Right ventricle myocardium superior (tissue), 1 donor: ENCODE measurements at regions not wholly inside any gene's neighbourhood (a gene's known extent, or its start where the extent isn't known, plus 50 kb on each side); places are given as distances from the start of the nearest gene placed in this dataset.
"Not testable (repeated sequence)": the region's sequence is repeated elsewhere in the genome, so short reads cannot be mapped to it uniquely, and the experiment has no call there.

Experiments used
- ATAC-seq: fragments of 200-7000 bp; cut with Tn5 transposase; one replicate; pipeline ENCODE4 v1.9.1; 2020; ENCODE audit warnings: mild to moderate bottlenecking; ENCODE audit not compliant: poor library complexity
- DNase-seq: peaks from one replicate; pipeline ENCODE4 v3.0.0-alpha.2; 2020
- intact Hi-C: fragments of 100-400 bp; cut with DNase I; formaldehyde crosslinking; loops from one replicate; pipeline ENCODE4 v1.11.2; 2022
- donor health status: DM: no; HTN: yes; CAD: no; lungs with severe emphysema.

- DNase-seq: no peak
- ATAC-seq: no peak
- intact Hi-C loops: no loop called here
Observed at GRCh38 chrX:150094375-150094774, 156.1 kb upstream of the EOLA2 start.

- intact Hi-C loops: no loop called here
- DNase-seq (no peak), ATAC-seq (no peak)
Observed at GRCh38 chrX:150094996-150095395, 156.7 kb upstream of the EOLA2 start.

DNA sequence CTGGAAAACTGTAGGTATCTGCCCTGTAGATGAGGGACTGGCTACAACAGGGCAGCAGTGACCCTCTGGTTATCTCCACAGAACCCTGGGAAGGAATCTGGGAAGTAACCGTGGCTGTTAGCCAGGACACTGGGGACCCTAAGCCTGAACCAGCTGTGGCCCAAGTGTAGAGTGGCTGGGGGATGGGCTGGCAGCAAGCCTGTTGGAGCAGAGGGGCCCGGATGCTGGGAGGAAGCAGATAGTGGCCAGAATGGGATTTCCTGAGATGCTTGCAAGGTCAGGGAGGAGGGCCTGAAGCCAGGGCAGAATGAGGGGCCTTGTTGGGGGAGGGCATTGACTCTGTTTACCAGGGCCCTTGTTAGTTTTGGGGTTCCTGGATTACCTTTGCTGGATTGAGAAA is 161.0 kb upstream of the EOLA2 start:
- DNase-seq: no peak
- intact Hi-C loops: no loop called here
- no peak for ATAC-seq

GRCh38 chrX:150100261-150100660 is 162.0 kb upstream of the EOLA2 start:
- no peak for ATAC-seq
- intact Hi-C loops: no loop called here
- no peak for DNase-seq

GRCh38 chrX:150118476-150118875 is 180.2 kb upstream of the EOLA2 start:
- ATAC-seq: no peak
- DNase-seq: no peak
- intact Hi-C loops: no loop called here

DNA sequence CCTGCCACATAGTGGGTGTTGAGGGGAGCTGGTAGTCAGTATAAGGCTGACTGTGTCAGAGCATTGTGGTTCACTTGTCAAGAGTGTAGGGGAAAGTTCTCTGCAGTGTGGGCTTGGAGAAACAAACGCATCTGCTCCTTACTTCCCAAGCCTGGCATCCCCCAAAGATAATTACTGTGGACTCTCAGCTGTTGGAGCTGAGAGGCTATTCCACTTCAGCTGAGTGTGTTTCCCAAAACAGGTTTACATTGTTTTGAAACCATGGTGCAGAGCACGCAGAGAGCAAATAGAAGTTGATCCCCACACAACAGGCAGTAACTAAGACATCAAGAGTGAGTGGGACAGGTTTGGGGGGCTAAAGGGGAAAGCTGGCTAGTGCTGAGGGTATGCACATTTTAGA is 181.0 kb upstream of the EOLA2 start:
- no peak for DNase-seq
- intact Hi-C loops: no loop called here
- ATAC-seq: peak; percentile 71

GRCh38 chrX:150125045-150125444 is 186.8 kb upstream of the EOLA2 start:
- ATAC-seq, intact Hi-C loops: not testable (repeated sequence)

GRCh38 chrX:150127216-150127615 is 188.9 kb upstream of the EOLA2 start:
- no peak for DNase-seq
- no peak for ATAC-seq
- intact Hi-C loops: no loop called here

More at GRCh38 chrX:150125045-150125444, 186.8 kb upstream of the EOLA2 start:
- DNase-seq: not testable (repeated sequence)

GRCh38 chrX:150143721-150144440 is 205.6 kb upstream of the EOLA2 start:
- DNase-seq: no peak
- no peak for ATAC-seq
- intact Hi-C loops: no loop called here

DNA sequence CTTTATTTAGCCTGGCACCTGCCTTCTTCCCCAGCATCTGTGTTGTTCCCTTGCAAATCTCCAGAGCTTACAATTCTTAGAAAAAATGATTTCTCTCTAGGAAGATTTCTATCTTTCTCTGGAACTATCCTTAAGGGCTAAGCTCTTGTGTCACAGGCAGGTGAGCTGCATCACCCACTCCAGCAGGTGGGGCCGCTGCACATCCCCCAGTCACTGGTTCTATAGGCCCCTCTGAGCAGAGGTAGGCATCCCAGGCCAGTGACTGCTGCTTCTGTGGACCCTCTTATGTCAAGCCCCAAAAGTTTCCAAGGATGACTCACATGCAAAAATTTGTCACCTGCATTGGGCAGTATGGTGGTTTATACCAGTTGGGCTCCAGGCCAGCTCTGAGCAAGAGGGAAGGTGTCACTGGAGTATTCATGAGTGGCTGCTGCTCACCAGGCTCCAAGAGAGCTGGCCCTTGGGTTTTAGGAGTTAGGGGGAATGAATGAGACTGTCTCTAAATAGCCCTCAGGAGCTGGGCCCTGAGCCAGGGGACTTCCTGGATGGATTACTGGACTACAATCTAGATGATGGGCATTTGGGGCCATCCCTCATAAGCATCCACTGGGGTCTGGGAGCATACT is 208.1 kb upstream of the EOLA2 start:
- ATAC-seq: no peak
- intact Hi-C loops: no loop called here

GRCh38 chrX:150148749-150149672 is 210.7 kb upstream of the EOLA2 start:
- ATAC-seq: no peak
- intact Hi-C loops: no loop called here

More for the DNA sequence above, 208.1 kb upstream of the EOLA2 start:
- DNase-seq: no peak

GRCh38 chrX:150150076-150150779 is 211.9 kb upstream of the EOLA2 start:
- no peak for ATAC-seq
- intact Hi-C loops: no loop called here
- DNase-seq: peak; percentile 43

More at GRCh38 chrX:150148749-150149672, 210.7 kb upstream of the EOLA2 start:
- DNase-seq: no peak

DNA sequence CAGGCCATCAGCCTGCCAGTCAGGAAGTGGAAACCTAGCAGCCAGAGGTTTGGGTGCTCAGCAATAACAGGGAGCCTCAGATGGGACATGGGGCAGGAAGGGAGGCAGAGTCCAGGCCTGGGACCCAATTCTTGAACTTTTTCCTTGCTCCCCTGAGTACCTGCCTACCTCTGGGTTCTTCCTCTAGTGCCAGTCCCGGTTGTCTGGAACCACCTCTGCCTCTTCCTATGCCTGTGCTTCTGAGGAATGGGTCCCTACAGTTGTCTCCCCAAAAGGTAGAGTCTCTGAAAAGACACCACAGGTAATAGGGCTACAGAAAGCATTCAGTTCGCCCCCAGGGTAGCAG is 212.4 kb upstream of the MAMLD1 start:
- DNase-seq: no peak
- ATAC-seq: no peak
- intact Hi-C loops: no loop called here

DNA sequence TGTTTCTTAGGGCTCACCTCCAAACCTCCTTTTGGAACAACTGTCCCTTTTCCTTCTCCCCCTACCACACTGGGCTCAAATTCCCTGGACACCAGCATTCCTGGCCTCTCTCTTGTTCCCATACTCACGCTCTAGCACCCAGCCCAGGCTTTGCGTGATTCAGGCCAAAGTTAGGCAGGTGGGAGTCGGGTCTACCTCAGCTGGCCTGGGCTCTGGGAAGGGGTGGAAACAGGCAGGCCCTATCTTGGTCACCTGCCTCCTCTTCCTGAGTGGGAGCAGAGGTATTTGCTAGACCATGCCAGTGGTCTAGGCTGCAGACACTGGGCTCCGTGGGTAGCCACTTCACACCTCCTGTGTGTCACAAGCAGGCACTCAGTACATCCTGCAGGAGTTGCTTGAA is 211.1 kb upstream of the MAMLD1 start:
- ATAC-seq: no peak
- no peak for DNase-seq
- intact Hi-C loops: no loop called here

DNA sequence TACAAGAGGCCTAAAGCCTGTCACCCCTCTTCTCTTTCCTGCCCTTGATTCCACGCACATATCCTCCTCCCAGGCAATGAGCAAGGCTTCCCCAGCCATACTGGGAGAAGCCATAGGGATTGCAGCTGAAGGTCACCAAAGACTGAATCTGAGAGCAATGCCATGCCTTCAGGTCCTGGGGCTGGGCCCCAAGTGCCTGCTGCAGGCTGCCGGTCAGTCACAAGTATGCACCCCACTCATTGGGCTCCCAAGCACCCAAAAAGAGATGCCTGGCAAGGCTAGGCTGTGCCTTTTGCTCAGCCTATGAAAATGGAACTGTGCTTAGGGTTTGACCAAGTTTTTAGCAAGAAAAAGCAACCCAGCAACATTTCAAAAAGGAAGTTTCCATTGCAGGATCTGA is 210.6 kb upstream of the MAMLD1 start:
- no peak for ATAC-seq
- DNase-seq: no peak
- intact Hi-C loops: no loop called here

DNA sequence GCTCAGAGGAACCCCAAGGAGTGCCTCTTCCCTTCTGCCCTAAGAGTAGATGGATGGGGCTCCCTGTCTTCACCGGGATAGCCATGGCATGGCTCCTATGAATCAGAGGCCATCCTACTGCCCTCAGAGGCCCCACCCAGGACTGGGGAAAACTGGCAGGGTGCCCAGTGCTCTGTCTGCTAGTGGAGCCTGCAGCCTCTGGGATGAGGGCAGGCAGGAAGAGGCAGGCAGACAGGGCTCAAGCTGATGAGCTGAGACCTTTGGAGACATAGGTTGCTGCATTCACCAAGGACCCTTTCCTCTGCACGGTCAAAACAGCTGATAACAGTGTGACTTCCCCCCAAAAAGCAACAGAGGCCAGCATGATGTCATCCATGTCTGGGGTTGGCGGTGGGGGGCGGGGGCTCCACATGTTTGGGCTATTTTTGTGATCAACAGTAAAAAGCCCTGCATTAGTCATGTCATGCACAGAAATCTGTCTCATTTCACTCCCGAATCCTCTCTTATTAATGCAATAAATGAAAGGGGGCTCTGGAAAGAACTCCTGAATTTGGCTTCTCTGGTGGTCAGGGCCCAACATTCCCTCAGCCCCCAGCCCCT is 207.6 kb upstream of the MAMLD1 start:
- intact Hi-C loops: no loop called here
- ATAC-seq (no peak), DNase-seq (peak; percentile 42)

DNA sequence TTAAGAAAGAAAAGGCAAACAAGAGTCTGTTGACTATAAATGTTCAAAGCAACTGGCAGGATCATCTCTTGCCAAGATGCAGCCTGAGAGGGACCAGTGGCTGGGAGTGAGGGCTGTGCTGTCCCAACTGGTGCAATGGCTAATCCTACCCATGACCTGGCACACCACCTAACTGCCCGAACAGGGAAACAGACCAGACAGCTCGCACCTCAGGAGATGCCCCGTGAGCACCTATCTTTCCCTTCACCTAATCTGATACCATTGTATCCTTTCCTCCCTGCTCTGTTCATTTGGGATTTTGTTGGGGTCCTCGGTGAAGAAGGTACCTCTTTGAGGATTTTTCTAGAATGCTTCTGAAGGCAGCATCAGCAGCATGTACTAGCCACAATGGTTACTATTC is 206.5 kb upstream of the MAMLD1 start:
- intact Hi-C loops: no loop called here
- ATAC-seq (no peak), DNase-seq (no peak)

- no peak for ATAC-seq
- intact Hi-C loops: no loop called here
Observed at GRCh38 chrX:150157291-150157690, 205.8 kb upstream of the MAMLD1 start.

More at GRCh38 chrX:150157291-150157690, 205.8 kb upstream of the MAMLD1 start:
- no peak for DNase-seq
